ENCODE measurements at regions not wholly inside any gene's neighbourhood (a gene's known extent, or its start where the extent isn't known, plus 50 kb on each side); places are given as distances from the start of the nearest gene placed in this dataset.

DNA sequence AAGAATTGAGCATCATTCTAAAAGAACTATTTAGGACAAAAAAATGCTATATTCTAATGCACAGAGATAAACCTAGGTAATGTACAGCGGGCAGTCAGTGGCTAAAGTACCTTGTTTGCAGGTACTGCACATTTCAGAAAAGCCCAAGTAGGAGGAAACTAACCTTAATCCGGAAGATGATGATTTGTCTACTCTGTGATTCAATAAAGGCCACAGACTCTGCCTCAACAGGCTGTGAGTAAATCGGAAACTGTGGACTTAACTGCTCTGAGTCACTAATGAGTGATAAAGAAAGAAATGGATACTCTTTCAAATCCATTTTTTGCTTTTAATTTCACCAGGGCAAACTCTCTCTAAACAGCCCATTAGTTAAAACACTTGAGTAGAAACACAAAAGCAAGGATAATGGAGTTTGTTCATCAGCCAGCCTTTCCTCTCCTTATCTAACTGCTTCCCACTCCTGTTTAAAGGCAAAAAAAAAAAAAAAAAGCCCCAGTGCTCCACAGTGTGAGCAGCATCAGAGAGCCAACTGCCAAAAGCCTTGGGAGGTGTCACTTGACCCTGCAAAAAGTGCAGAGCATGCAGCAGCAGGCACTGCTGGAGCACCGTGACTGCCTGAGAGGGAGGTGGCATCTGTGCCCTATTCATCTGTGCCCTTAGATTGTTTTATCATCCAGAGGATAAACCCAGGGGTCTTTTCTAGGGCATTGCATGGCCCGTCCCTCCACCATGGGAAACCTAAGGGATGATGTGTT is 187.7 kb downstream of the SATB1 start:
- FAIRE-seq (no peak), ATAC-seq (no peak), DNase-seq (ENCODE audit: low read depth in 1 of 2, low spot score in 1 of 2) (no peak)
- ChIA-PET POLR2A (no interaction called here), CTCF (no interaction called here)
- Histone ChIP-seq H3K9me3 (no peaks in the 10 kb centered on the region), H3K27ac (no peak overlapping the region), H3K4me2 (no peak overlapping the region), H3K4me1 (no peaks in the 10 kb centered on the region), H3K4me3 (no peak overlapping the region)
- 10% methylated on average over 5 of the region's 5 CpGs for WGBS (ENCODE audit: missing lambda C conversion rate)
- TF ChIP-seq NPAS2 (CRISPR knock-in tag; IDR thresholded peaks at IDR 0.05; ENCODE audit: borderline replicate concordance): no peak
- no peak for TF ChIP-seq EHMT2 (IDR thresholded peaks at IDR 0.05; ENCODE audit: low read depth)
- no peak for TF ChIP-seq SREBF2 (IDR thresholded peaks at IDR 0.05)
- TF ChIP-seq EHF (CRISPR knock-in tag; IDR thresholded peaks at IDR 0.05): no peak
- TF ChIP-seq ZNF302 (CRISPR knock-in tag; IDR thresholded peaks at IDR 0.05): no peak
- no peak for TF ChIP-seq ESRRA (IDR thresholded peaks at IDR 0.05; ENCODE audit: borderline replicate concordance, low read length)
- TF ChIP-seq ZSCAN20 (CRISPR knock-in tag; IDR thresholded peaks at IDR 0.05): no peak
- TF ChIP-seq MAX (IDR thresholded peaks at IDR 0.05): no peak
- TF ChIP-seq, protein P1, sequence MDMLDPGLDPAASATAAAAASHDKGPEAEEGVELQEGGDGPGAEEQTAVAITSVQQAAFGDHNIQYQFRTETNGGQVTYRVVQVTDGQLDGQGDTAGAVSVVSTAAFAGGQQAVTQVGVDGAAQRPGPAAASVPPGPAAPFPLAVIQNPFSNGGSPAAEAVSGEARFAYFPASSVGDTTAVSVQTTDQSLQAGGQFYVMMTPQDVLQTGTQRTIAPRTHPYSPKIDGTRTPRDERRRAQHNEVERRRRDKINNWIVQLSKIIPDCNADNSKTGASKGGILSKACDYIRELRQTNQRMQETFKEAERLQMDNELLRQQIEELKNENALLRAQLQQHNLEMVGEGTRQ (IDR thresholded peaks at IDR 0.05): no peak
- no peak for TF ChIP-seq POLR2A (IDR thresholded peaks at IDR 0.05; ENCODE audit: low read length)
- no peak for TF ChIP-seq MYC (IDR thresholded peaks at IDR 0.05; ENCODE audit: borderline replicate concordance, low read length)
- no peak for TF ChIP-seq PBX3 (IDR thresholded peaks at IDR 0.05)
- TF ChIP-seq TFCP2L1 (CRISPR knock-in tag; IDR thresholded peaks at IDR 0.05): no peak
- TF ChIP-seq KDM5A (IDR thresholded peaks at IDR 0.05): no peak
- no peak for TF ChIP-seq JUN (IDR thresholded peaks at IDR 0.05)
- TF ChIP-seq RCOR1 (IDR thresholded peaks at IDR 0.05; ENCODE audit: low read depth, low read length): no peak
- no peak for TF ChIP-seq NFE2L2 (conservative IDR thresholded peaks at IDR 0.05; ENCODE audit: low read length)
- TF ChIP-seq EP300 (IDR thresholded peaks at IDR 0.05): no peak
- TF ChIP-seq FOSB (CRISPR knock-in tag; IDR thresholded peaks at IDR 0.05): no peak
- TF ChIP-seq, protein P2, sequence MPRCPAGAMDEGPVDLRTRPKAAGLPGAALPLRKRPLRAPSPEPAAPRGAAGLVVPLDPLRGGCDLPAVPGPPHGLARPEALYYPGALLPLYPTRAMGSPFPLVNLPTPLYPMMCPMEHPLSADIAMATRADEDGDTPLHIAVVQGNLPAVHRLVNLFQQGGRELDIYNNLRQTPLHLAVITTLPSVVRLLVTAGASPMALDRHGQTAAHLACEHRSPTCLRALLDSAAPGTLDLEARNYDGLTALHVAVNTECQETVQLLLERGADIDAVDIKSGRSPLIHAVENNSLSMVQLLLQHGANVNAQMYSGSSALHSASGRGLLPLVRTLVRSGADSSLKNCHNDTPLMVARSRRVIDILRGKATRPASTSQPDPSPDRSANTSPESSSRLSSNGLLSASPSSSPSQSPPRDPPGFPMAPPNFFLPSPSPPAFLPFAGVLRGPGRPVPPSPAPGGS (IDR thresholded peaks at IDR 0.05): no peak

- H3K9me3 ChIP-seq: no peaks in the 10 kb centered on the region
- no peak for ATAC-seq
- ChIA-PET CTCF (no interaction called here), POLR2A (no interaction called here)
- DNase-seq (ENCODE audit: low read depth in 1 of 2, low spot score in 1 of 2): no peak
- H3K4me1 ChIP-seq: no peaks in the 10 kb centered on the region
- TF ChIP-seq ZFP36 (IDR thresholded peaks at IDR 0.05; ENCODE audit: borderline replicate concordance, partially characterized antibody): no peak
- TF ChIP-seq ZC3H11A (IDR thresholded peaks at IDR 0.05): no peak
- no peak for TF ChIP-seq HOXB13 (CRISPR knock-in tag; IDR thresholded peaks at IDR 0.05; ENCODE audit: low read depth)
- TF ChIP-seq EP300 (IDR thresholded peaks at IDR 0.05): no peak
- no peak for TF ChIP-seq ZSCAN20 (CRISPR knock-in tag; IDR thresholded peaks at IDR 0.05)
- TF ChIP-seq FOXS1 (CRISPR knock-in tag; IDR thresholded peaks at IDR 0.05): no peak
- TF ChIP-seq GATA3 (IDR thresholded peaks at IDR 0.05; ENCODE audit: borderline replicate concordance): no peak
- no peak for TF ChIP-seq MAZ (IDR thresholded peaks at IDR 0.05; ENCODE audit: borderline replicate concordance, low read depth, low read length)
- TF ChIP-seq PHF8 (IDR thresholded peaks at IDR 0.05; ENCODE audit: borderline replicate concordance, low read depth): no peak
- WGBS (ENCODE audit: missing lambda C conversion rate): 84% methylated on average over 2 of the region's 2 CpGs
- FAIRE-seq: no peak
- no peak overlapping the region for H3K4me3 ChIP-seq
- no peak overlapping the region for H3K4me2 ChIP-seq
- no peak overlapping the region for H3K27ac ChIP-seq
These were observed 188.4 kb downstream of the SATB1 start for GRCh38 chr3:18236726-18237125.

Data from A549 (cell line).